Mesenchymal stem cell (in vitro differentiated cells and primary cell): ENCODE measurements at regions not wholly inside any gene's neighbourhood (a gene's known extent, or its start where the extent isn't known, plus 50 kb on each side); places are given as distances from the start of the nearest gene placed in this dataset.

Source experiments
- DNase-seq: peaks from one replicate; pipeline ENCODE4 v3.0.0-alpha.2; 2013
- H2AFZ ChIP-seq: one replicate; pipeline ENCODE4 v1.6.1; 2013; ENCODE audit warnings: low read depth, mild to moderate bottlenecking, control low read depth, inconsistent platforms, low read length, moderate library complexity
- H2AK5ac ChIP-seq: 2 replicates; pipeline ENCODE4 v1.6.1; 2013; ENCODE audit warnings: low read length, moderate library complexity, mild to moderate bottlenecking, inconsistent platforms; ENCODE audit not compliant: severe bottlenecking
- H2BK120ac ChIP-seq: one replicate; pipeline ENCODE4 v1.6.1; 2013; ENCODE audit warnings: low read depth, mild to moderate bottlenecking, inconsistent platforms, low read length, moderate library complexity
- H2BK12ac ChIP-seq, 2 experiments: one replicate each; pipeline ENCODE4 v1.6.1; 2013; ENCODE audit warnings: inconsistent platforms in 2 of 2, low read length in 2 of 2, mild to moderate bottlenecking in 2 of 2, moderate library complexity in 2 of 2, control low read depth in 1 of 2
- H2BK15ac ChIP-seq: one replicate; pipeline ENCODE4 v1.6.1; 2013; ENCODE audit warnings: mild to moderate bottlenecking, low read depth, inconsistent platforms; ENCODE audit not compliant: poor library complexity, severe bottlenecking
- H2BK5ac ChIP-seq: 2 replicates; pipeline ENCODE4 v1.6.1; 2013; ENCODE audit warnings: low read depth, mild to moderate bottlenecking, low read length, control low read depth, inconsistent platforms; ENCODE audit not compliant: poor library complexity, severe bottlenecking
- H3K14ac ChIP-seq, 2 experiments: one replicate each; pipeline ENCODE4 v1.6.1; 2013; ENCODE audit warnings: inconsistent platforms in 2 of 2, low read length in 2 of 2, control low read depth in 1 of 2, mild to moderate bottlenecking in 1 of 2, moderate library complexity in 1 of 2
- H3K18ac ChIP-seq, 2 experiments: one replicate each; pipeline ENCODE4 v1.6.1; 2013; ENCODE audit warnings: inconsistent platforms in 2 of 2, low read length in 2 of 2, control low read depth in 1 of 2, low read depth in 1 of 2, mild to moderate bottlenecking in 1 of 2
- H3K23ac ChIP-seq, 2 experiments: one replicate each; pipeline ENCODE4 v1.6.1; 2013; ENCODE audit warnings: inconsistent platforms in 2 of 2, low read length in 2 of 2, mild to moderate bottlenecking in 2 of 2, moderate library complexity in 2 of 2, control low read depth in 1 of 2
- H3K27ac ChIP-seq: 2 replicates; pipeline ENCODE4 v1.5.1; 2013; ENCODE audit warnings: mild to moderate bottlenecking, moderate library complexity, low read length, control low read depth, inconsistent platforms; ENCODE audit not compliant: poor library complexity, severe bottlenecking
- H3K27me3 ChIP-seq, 2 experiments: 2 replicates each; pipeline versions ENCODE4 v1.6.1 to v1.7.0; 2013; ENCODE audit warnings: low read length in 2 of 2, mild to moderate bottlenecking in 2 of 2, moderate library complexity in 2 of 2, control low read depth in 1 of 2, inconsistent platforms in 1 of 2; ENCODE audit not compliant: control insufficient read depth in 1 of 2, insufficient read depth in 1 of 2
- H3K36me3 ChIP-seq, 2 experiments: 2 replicates each; pipeline versions ENCODE4 v1.6.1 to v1.7.0; 2013; ENCODE audit warnings: low read length in 2 of 2, control low read depth in 1 of 2, inconsistent platforms in 1 of 2, low read depth in 1 of 2, mild to moderate bottlenecking in 1 of 2; ENCODE audit not compliant: insufficient read depth in 2 of 2, control insufficient read depth in 1 of 2
- H3K4ac ChIP-seq, 2 experiments: one replicate each; pipeline ENCODE4 v1.6.1; 2013; ENCODE audit warnings: inconsistent platforms in 2 of 2, low read length in 2 of 2, mild to moderate bottlenecking in 2 of 2, moderate library complexity in 2 of 2, control low read depth in 1 of 2, low read depth in 1 of 2
- H3K4me1 ChIP-seq: 2 replicates; pipeline ENCODE4 v1.6.1; 2013; ENCODE audit warnings: low read depth, low read length, control low read depth; ENCODE audit not compliant: control insufficient read depth, insufficient read depth
- H3K4me2 ChIP-seq: 2 replicates; pipeline ENCODE4 v1.6.1; 2013; ENCODE audit warnings: low read length, mild to moderate bottlenecking, inconsistent platforms; ENCODE audit not compliant: poor library complexity, severe bottlenecking
- H3K4me3 ChIP-seq, 2 experiments: 2 replicates each; pipeline versions ENCODE4 v1.5.1 to v1.7.0; 2013; ENCODE audit warnings: low read length in 2 of 2, mild to moderate bottlenecking in 2 of 2, control low read depth in 1 of 2, low read depth in 1 of 2; ENCODE audit not compliant: insufficient read depth in 1 of 2
- H3K79me1 ChIP-seq: replicated peaks from 2 replicates; pipeline ENCODE4 v1.6.1; 2013; ENCODE audit warnings: mild to moderate bottlenecking, control low read depth, low read length, inconsistent platforms; ENCODE audit not compliant: poor library complexity, severe bottlenecking
- H3K9ac ChIP-seq: 2 replicates; pipeline ENCODE4 v1.7.0; 2013; ENCODE audit warnings: mild to moderate bottlenecking, low read length, moderate library complexity
- H3K9me3 ChIP-seq: 2 replicates; pipeline ENCODE4 v1.7.0; 2013; ENCODE audit warnings: mild to moderate bottlenecking, low read length; ENCODE audit not compliant: control insufficient read depth
- H4K8ac ChIP-seq: one replicate; pipeline ENCODE4 v1.6.1; 2013; ENCODE audit warnings: inconsistent platforms, mild to moderate bottlenecking, low read length, moderate library complexity
- H4K91ac ChIP-seq: one replicate; pipeline ENCODE4 v1.6.1; 2013; ENCODE audit warnings: mild to moderate bottlenecking, low read length, inconsistent platforms
- WGBS: methylation state at CpG from one replicate; pipeline ENCODE4 v1.1.7; 2013; ENCODE audit warnings: mixed read lengths; 5-methylcytosine and 5-hydroxymethylcytosine counted together

GRCh38 chrX:40410859-40411258 is 169.9 kb upstream of the ATP6AP2 start:
- no CpG with 5 or more reads among the region's 2 CpGs for WGBS
- Histone ChIP-seq H2AFZ (no peak overlapping the region), H3K9me3 (peaks cover 24% of the 10 kb centered on the region), H3K79me1 (no peaks in the 10 kb centered on the region), H4K91ac (no peak overlapping the region), H3K27me3 (peaks cover 0 to 85% of the 10 kb centered on the region in 2 experiments), H3K9ac (no peak overlapping the region), H2BK12ac (no peak overlapping the region), H3K27ac (no peak overlapping the region), H2BK5ac (no peak overlapping the region), H4K8ac (no peak overlapping the region), H3K23ac (no peak overlapping the region), H2BK120ac (no peak overlapping the region), H3K14ac (no peak overlapping the region), H3K4me2 (no peak overlapping the region), H3K4me1 (no peaks in the 10 kb centered on the region), H3K4ac (no peak overlapping the region), H3K18ac (no peak overlapping the region), H2BK15ac (no peak overlapping the region), H3K36me3 (no peaks in the 10 kb centered on the region), H2AK5ac (no peak overlapping the region), H3K4me3 (no peak overlapping the region)
- no peak for DNase-seq

DNA sequence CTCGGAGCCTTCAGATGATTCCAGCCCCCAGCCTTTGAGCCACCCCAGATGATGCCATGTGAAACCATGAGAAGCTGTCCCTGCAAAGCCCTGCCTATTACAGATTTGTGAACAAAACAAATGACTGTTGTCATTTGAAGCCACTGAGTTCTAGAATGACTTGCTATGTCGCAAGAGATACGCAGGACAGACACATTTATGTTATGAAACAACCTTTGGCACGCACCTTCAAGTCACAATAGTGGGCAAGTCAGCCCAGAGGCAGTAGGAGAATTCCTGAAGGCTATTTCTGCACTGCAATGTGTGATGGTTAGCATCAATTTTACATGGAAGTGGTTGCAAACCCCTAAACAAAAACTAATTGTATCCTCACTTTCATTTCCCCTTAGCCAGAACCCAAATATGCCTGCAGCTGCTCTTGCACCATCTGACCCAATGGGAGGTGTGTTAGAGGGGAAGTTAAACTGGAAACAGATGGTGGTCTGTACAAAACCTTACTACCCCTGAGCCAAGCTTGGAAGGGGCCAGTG is 174.4 kb upstream of the ATP6AP2 start:
- peaks cover 0 to 71% of the 10 kb centered on the region in 2 experiments for H3K27me3 ChIP-seq
- no peak overlapping the region for H3K4me3 ChIP-seq
- no peak overlapping the region for H2BK12ac ChIP-seq
- no peak for DNase-seq
- no peak overlapping the region for H3K18ac ChIP-seq
- no peaks in the 10 kb centered on the region for H3K79me1 ChIP-seq
- no peak overlapping the region for H3K4me2 ChIP-seq
- H4K91ac ChIP-seq = no peak overlapping the region
- H3K23ac ChIP-seq = no peak overlapping the region
- H3K36me3 ChIP-seq = no peaks in the 10 kb centered on the region
- no peak overlapping the region for H3K9ac ChIP-seq
- H3K9me3 ChIP-seq = peaks cover 24% of the 10 kb centered on the region
- H3K27ac ChIP-seq = no peak overlapping the region
- H2BK120ac ChIP-seq = no peak overlapping the region
- H3K4ac ChIP-seq = no peak overlapping the region
- no peak overlapping the region for H2AK5ac ChIP-seq
- H3K4me1 ChIP-seq = peaks cover 5% of the 10 kb centered on the region
- H2AFZ ChIP-seq = no peak overlapping the region
- H2BK15ac ChIP-seq = no peak overlapping the region
- 70% methylated on average over 4 of the region's 4 CpGs for WGBS
- H3K14ac ChIP-seq = no peak overlapping the region
- no peak overlapping the region for H2BK5ac ChIP-seq
- H4K8ac ChIP-seq = no peak overlapping the region

DNA sequence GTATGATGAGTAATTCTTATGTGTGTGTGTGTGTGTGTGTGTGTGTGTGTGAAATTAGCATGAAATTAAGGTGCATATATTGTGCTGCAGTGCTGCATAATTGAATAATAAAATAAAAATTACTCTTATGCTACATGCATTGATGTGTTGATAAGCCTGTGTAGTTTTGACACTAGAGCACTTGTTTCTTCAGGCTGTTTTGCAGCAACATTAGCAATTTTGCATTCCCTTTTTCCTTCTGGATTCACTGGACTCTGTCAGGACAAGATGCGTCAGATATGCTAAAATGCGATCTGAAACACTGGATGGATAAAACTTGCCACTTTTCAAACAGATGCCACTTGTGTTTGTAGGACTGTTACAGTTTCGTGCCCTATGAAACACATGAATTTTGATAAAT is 175.4 kb upstream of the ATP6AP2 start:
- WGBS = 100% methylated on average over 2 of the region's 3 CpGs
- H3K23ac ChIP-seq = no peak overlapping the region
- no peak overlapping the region for H3K9ac ChIP-seq
- no peak overlapping the region for H2BK5ac ChIP-seq
- DNase-seq = no peak
- H3K27me3 ChIP-seq = peaks cover 0 to 70% of the 10 kb centered on the region in 2 experiments
- H2AK5ac ChIP-seq = no peak overlapping the region
- no peak overlapping the region for H2BK120ac ChIP-seq
- no peak overlapping the region for H4K8ac ChIP-seq
- H3K18ac ChIP-seq = no peak overlapping the region
- H2BK15ac ChIP-seq = no peak overlapping the region
- no peak overlapping the region for H3K4me3 ChIP-seq
- no peaks in the 10 kb centered on the region for H3K79me1 ChIP-seq
- H2AFZ ChIP-seq = no peak overlapping the region
- no peak overlapping the region for H3K4me2 ChIP-seq
- no peak overlapping the region for H3K27ac ChIP-seq
- no peak overlapping the region for H2BK12ac ChIP-seq
- H3K14ac ChIP-seq = no peak overlapping the region
- H3K9me3 ChIP-seq = peaks cover 29% of the 10 kb centered on the region
- H4K91ac ChIP-seq = no peak overlapping the region
- peaks cover 5% of the 10 kb centered on the region for H3K4me1 ChIP-seq
- no peaks in the 10 kb centered on the region for H3K36me3 ChIP-seq
- no peak overlapping the region for H3K4ac ChIP-seq

GRCh38 chrX:40403757-40404156 is 177.0 kb upstream of the ATP6AP2 start:
- H2BK5ac ChIP-seq = no peak overlapping the region
- no peak overlapping the region for H3K4me2 ChIP-seq
- H2AFZ ChIP-seq = no peak overlapping the region
- no peak overlapping the region for H2BK15ac ChIP-seq
- H3K14ac ChIP-seq = no peak overlapping the region
- H3K9me3 ChIP-seq = peaks cover 22% of the 10 kb centered on the region
- H3K27ac ChIP-seq = no peak overlapping the region
- H3K79me1 ChIP-seq = no peaks in the 10 kb centered on the region
- H3K4me3 ChIP-seq = no peak overlapping the region
- WGBS = 85% methylated on average over 5 of the region's 7 CpGs
- H2BK12ac ChIP-seq = no peak overlapping the region
- peaks cover 0 to 60% of the 10 kb centered on the region in 2 experiments for H3K27me3 ChIP-seq
- H3K36me3 ChIP-seq = no peaks in the 10 kb centered on the region
- no peak overlapping the region for H2AK5ac ChIP-seq
- no peak overlapping the region for H3K9ac ChIP-seq
- H3K4me1 ChIP-seq = peaks cover 5% of the 10 kb centered on the region
- no peak overlapping the region for H4K8ac ChIP-seq
- H4K91ac ChIP-seq = no peak overlapping the region
- no peak overlapping the region for H3K23ac ChIP-seq
- no peak for DNase-seq
- H3K4ac ChIP-seq = no peak overlapping the region
- no peak overlapping the region for H3K18ac ChIP-seq
- no peak overlapping the region for H2BK120ac ChIP-seq
